Gastrocnemius medialis (tissue), 4 donors: ENCODE measurements at regions not wholly inside any gene's neighbourhood (a gene's known extent, or its start where the extent isn't known, plus 50 kb on each side); places are given as distances from the start of the nearest gene placed in this dataset.

ENCODE experiments used
- POLR2A ChIP-seq, 2 donors: fragments of 450-650 bp; IDR thresholded peaks; one replicate each; pipeline ENCODE4 v1.6.1; 2017; ENCODE audit warnings: antibody characterized with exemption in 2 of 2, mild to moderate bottlenecking in 2 of 2, moderate library complexity in 2 of 2
- TF ChIP-seq, protein P1 (sequence below), 5 experiments: fragments of 450-650 bp in 3 of 5; fragments of 200-600 bp in 2 of 5; sonication (generic) in 2 of 5; IDR thresholded peaks in 4 of 5; conservative IDR thresholded peaks in 1 of 5; 1 replicate in 4 of 5; 2 replicates in 1 of 5; pipeline ENCODE4 v1.5.1; 2016 to 2019; ENCODE audit warnings: antibody characterized with exemption in 5 of 5, mild to moderate bottlenecking in 3 of 5, moderate library complexity in 3 of 5

GRCh38 chr9:117945286-117945685, 241.1 kb downstream of the TLR4 start:
- TF ChIP-seq, protein P1, sequence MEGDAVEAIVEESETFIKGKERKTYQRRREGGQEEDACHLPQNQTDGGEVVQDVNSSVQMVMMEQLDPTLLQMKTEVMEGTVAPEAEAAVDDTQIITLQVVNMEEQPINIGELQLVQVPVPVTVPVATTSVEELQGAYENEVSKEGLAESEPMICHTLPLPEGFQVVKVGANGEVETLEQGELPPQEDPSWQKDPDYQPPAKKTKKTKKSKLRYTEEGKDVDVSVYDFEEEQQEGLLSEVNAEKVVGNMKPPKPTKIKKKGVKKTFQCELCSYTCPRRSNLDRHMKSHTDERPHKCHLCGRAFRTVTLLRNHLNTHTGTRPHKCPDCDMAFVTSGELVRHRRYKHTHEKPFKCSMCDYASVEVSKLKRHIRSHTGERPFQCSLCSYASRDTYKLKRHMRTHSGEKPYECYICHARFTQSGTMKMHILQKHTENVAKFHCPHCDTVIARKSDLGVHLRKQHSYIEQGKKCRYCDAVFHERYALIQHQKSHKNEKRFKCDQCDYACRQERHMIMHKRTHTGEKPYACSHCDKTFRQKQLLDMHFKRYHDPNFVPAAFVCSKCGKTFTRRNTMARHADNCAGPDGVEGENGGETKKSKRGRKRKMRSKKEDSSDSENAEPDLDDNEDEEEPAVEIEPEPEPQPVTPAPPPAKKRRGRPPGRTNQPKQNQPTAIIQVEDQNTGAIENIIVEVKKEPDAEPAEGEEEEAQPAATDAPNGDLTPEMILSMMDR (IDR thresholded peaks at IDR 0.05 in 4 of 5, conservative IDR thresholded peaks at IDR 0.05 in 1 of 5), result no peak
- no peak for TF ChIP-seq POLR2A (IDR thresholded peaks at IDR 0.05)
